Astrocyte of the spinal cord (primary cell): ENCODE measurements at regions not wholly inside any gene's neighbourhood (a gene's known extent, or its start where the extent isn't known, plus 50 kb on each side); places are given as distances from the start of the nearest gene placed in this dataset.

Source experiments
- DNase-seq: peaks from one replicate; pipeline ENCODE4 v3.0.0; 2011; ENCODE audit warnings: low read depth, low spot score
- H3K4me3 ChIP-seq: 2 replicates; pipeline ENCODE4 v1.5.1; 2011; ENCODE audit warnings: low read depth, mild to moderate bottlenecking, low read length, moderate library complexity
- in situ Hi-C: cut with HindIII; loops from 2 replicates; pipeline ENCODE4 v1.10.0; 2017; ENCODE audit warnings: low sequenced_read_pairs
- TF ChIP-seq, protein P1 (sequence below): IDR thresholded peaks from 2 replicates; pipeline ENCODE4 v1.5.1; 2012; ENCODE audit warnings: low read depth, mild to moderate bottlenecking, low read length, inconsistent platforms

GRCh38 chr1:56413671-56414199 is 165.6 kb downstream of the PLPP3 start:
- TF ChIP-seq, protein P1, sequence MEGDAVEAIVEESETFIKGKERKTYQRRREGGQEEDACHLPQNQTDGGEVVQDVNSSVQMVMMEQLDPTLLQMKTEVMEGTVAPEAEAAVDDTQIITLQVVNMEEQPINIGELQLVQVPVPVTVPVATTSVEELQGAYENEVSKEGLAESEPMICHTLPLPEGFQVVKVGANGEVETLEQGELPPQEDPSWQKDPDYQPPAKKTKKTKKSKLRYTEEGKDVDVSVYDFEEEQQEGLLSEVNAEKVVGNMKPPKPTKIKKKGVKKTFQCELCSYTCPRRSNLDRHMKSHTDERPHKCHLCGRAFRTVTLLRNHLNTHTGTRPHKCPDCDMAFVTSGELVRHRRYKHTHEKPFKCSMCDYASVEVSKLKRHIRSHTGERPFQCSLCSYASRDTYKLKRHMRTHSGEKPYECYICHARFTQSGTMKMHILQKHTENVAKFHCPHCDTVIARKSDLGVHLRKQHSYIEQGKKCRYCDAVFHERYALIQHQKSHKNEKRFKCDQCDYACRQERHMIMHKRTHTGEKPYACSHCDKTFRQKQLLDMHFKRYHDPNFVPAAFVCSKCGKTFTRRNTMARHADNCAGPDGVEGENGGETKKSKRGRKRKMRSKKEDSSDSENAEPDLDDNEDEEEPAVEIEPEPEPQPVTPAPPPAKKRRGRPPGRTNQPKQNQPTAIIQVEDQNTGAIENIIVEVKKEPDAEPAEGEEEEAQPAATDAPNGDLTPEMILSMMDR = no peak
- no peak overlapping the region for H3K4me3 ChIP-seq
- DNase-seq = no peak
- in situ Hi-C loops = no loop called here

- H3K4me3 ChIP-seq = no peak overlapping the region
- DNase-seq = no peak
- in situ Hi-C loops = no loop called here
- TF ChIP-seq, protein P1 = no peak
Measured at GRCh38 chr1:56411484-56412180, 167.7 kb downstream of the PLPP3 start.

DNA sequence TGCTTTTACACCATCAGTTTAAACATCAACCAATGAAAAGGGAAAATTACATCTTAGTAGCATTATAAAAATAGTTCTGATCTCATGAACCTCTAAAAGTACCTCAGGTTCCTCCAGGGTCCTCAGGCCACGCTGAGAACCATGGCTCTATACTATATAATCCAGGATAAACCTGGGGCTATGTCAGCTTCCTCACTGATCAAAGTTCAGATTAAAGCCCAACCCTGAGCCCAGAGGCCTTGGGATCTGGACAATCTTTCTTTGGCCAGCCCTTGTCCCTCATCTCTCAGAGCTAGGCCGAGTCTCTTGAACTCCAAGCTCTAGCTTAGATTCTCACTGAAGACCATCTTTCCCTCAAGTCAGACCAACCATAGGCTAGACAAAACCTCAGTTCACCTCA is 168.3 kb downstream of the PLPP3 start:
- in situ Hi-C loops = no loop called here
- no peak overlapping the region for H3K4me3 ChIP-seq
- TF ChIP-seq, protein P1 = no peak
- DNase-seq = no peak

DNA sequence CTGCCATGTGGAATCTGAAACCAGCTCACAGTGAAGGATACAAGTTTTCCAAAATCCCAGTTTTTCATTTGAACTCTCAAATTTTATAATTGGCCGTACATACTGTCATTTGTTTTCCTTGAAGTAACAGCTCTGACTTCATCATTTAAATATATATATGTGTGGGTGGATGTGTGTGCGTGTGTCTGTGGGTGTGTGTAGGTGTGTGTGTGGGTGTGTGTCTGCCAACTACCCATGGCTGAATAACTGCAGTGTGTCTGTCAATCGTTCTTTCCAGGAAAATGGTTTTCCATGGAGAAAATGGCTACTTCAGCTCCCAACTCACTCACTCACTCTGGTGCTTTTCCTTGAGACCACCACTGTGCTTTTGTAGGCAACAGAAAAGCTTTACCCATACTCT is 169.0 kb downstream of the PLPP3 start:
- in situ Hi-C loops = no loop called here
- H3K4me3 ChIP-seq = no peak overlapping the region

DNA sequence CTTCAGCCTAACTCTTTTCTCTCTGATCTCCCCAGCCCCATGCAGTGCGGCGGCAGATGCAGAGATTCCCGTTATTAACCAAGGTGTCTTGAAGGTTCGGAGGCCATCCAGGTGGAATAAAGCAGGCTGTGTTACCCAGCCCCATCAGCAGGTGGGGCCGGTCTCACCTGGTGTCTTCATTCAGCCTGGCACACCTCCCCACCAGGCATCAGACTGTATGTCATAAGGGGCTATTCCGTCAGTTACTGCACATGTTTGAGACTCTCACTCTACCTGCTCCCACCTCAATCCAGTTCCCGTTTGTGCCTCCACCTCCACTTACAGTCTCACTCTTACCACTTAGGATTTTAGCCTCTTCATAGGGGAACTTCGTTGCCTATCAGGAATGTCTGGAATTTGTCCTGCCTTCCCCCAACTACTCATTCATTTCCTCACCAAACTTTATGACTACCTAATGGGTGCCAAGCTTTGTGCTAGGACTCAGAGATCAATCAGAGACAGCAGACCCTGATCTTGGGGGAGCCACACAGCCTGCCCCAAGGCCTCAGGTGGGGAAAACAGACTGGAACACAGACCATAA is 170.2 kb downstream of the PLPP3 start:
- no peak for DNase-seq
- in situ Hi-C loops = no loop called here

More for the DNA sequence above, 169.0 kb downstream of the PLPP3 start:
- TF ChIP-seq, protein P1 = no peak
- DNase-seq = no peak

GRCh38 chr1:56406821-56407220 is 172.5 kb downstream of the PLPP3 start:
- TF ChIP-seq, protein P1 = no peak
- no peak overlapping the region for H3K4me3 ChIP-seq
- in situ Hi-C loops = no loop called here
- no peak for DNase-seq

More for the DNA sequence above, 170.2 kb downstream of the PLPP3 start:
- no peak overlapping the region for H3K4me3 ChIP-seq
- TF ChIP-seq, protein P1 = peak; percentile 9
